ENCODE measurements at regions not wholly inside any gene's neighbourhood (a gene's known extent, or its start where the extent isn't known, plus 50 kb on each side); places are given as distances from the start of the nearest gene placed in this dataset.
"Not testable (repeated sequence)": the region's sequence is repeated elsewhere in the genome, so short reads cannot be mapped to it uniquely, and the experiment has no call there.

- DNase-seq = no peak
Observed at GRCh38 chr3:176310641-176311040, 886.6 kb downstream of the TBL1XR1 start.

DNA sequence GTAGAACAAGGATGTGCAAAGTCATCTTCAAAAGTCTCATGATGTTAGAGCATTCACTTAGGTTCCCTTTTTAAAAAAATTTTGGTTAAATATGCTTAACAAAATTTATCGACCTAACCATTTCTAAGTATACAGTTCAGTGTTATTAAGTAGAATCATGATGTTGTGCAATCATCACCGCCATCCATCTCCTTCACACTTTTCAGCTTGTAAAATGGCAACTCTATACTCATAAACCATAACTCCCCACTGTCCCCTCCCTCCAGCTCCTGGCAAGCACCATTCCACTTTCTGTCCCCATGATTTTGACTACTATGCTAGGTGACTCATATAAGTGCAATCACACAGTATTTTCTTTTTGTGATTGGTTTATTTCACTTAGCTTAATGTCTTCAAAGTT, 895.0 kb downstream of the TBL1XR1 start:
- DNase-seq = no peak

DNA sequence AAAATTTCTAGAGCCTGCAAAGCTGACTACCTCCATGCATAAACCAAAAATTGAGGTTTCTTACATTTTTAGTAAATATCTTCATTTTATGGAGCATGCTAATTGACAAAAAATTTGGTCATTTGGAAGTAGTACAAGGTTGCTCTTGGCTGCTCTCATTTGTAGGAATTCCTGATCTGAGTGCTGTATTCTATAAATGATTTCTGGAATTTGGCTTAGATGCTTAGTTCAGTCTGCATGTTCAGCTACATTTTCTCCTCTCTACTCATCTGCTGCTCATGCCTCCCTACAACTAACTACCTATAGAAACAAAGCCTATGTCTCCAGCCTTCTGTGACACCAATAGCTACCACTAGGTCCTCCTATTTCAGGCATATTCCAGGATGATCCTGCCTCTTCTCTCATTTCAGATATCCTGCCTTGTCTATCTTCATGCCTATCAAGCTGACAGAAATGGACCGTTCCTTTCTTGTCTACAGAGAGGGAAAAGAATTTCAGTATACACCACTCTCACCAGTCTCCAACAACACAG, 901.1 kb downstream of the TBL1XR1 start:
- no peak for DNase-seq

GRCh38 chr3:176293276-176293675, 904.0 kb downstream of the TBL1XR1 start:
- DNase-seq = no peak

- DNase-seq = no peak
Observed at GRCh38 chr3:176286476-176287085, 910.7 kb downstream of the TBL1XR1 start.

GRCh38 chr3:176275538-176275937, 921.7 kb downstream of the TBL1XR1 start:
- no peak for DNase-seq

DNA sequence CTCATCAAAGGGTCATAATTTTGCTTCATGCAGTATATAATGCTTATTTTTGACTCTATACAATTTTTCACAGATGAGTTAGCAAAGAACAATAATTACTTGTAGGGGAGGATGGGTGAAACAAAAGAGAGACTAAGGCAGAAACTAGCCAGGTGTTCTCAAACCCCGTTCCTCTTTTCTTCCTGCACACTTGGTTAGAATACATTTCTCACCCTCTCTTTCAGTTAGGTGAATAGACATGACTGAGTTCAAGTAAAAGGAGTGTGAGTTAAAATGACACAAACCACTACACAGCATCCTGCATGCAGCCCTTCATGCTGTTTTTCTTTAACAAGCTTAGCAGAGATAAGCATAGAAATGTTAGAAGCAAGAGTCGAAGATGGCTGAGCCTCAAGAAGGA, 922.2 kb downstream of the TBL1XR1 start:
- no peak for DNase-seq

GRCh38 chr3:176274161-176274560, 923.1 kb downstream of the TBL1XR1 start:
- no peak for DNase-seq

DNA sequence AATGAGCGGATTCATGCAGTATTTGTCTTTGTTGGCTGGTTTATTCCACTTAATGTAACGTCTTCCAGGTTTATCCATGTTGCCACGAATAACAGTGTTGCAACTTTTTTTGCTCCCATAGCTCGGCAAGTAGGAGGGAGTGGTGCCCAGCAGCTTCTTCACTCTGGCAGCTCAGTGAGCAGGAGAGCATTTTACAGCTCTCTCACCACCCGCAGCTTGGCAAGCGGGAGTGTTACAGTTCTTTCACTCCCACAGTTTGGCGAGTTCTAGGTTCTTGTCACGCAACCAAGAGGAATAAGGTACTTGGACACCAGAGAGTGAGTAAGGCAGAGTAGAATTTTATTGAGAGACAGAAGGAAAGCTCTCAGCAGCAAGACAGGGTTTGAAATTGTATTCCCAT, 935.2 kb downstream of the TBL1XR1 start:
- no peak for DNase-seq

DNA sequence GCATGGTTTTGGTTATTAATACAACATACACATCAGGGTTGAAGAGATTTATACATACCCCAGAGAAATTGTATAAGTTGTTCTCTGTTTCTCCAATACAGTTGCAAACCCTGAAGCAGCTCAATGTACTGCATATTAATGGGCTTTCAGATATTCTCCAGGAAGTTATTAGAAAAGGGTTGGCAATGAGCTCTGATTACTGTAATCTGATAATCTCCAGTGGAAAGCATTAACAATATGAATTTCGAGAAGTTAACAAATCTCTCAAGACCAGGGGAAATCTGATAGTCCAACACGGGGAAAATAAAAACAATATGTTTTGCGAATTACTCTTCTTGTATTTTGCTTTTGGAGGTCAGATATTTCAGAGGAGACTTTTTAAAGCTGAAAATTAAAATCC, 950.1 kb downstream of the TBL1XR1 start:
- no peak for DNase-seq

DNA sequence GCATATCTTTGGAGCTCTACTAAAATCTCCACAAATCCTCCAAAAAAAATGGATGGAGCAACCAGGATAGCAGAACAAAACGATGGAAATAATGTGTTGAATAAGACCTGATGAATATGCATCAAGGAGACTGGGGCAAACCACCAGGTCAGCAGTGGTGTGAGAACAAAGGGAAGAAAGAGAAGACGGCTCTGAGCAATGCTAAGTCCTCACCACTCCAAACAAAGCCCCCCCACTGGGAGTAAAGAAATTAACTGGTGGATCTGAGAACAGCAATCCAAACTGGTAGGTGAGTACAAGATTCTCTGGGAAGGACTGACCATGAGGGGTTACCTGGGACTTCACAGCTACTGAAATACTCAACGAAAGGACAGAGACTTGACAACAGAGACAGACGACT, 977.3 kb downstream of the TBL1XR1 start:
- no peak for DNase-seq

GRCh38 chr3:176214758-176215157, 982.5 kb downstream of the TBL1XR1 start:
- no peak for DNase-seq

GRCh38 chr3:176213314-176213713, 984.0 kb downstream of the TBL1XR1 start:
- not testable (repeated sequence) for DNase-seq

- DNase-seq = no peak
Observed at GRCh38 chr3:176208915-176209314, 988.4 kb downstream of the TBL1XR1 start.

DNA sequence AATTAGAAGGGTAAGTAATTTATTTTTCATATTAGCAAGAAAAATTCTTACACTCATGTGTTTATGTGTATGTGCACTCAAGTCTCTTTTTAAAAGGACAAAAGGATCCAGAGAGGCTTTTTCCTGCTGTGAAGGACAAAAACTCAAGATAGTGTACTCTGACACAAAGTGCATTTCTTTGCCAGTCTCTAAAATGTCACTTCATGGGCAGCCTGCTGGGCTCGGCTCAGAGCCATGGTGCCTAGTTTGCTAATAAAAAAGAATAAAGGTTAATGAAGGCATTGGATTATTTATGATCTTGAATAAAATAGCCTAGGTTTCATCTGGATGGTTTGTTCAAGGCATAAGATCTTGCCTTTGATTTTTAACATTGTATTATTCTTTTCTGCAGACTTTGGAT, 989.0 kb downstream of the TBL1XR1 start:
- no peak for DNase-seq

DNA sequence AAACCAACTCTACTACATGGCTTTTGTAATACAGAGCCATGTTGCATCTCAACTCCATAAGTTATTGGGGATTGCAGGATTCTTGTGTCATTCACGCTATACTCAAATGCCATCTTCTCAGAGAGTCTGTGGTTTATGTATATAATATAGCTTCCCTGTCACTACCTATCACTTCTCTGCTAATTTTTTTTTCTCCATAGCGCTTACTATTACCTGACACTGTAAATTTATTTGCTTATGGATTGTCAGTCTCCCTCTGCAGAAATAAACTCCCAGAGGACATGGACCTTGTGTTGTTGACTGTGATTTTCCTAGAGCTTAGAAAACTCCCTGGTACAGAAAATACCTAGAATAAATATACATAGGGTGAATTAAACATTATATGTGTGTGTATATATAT, 990.5 kb downstream of the TBL1XR1 start:
- no peak for DNase-seq

DNA sequence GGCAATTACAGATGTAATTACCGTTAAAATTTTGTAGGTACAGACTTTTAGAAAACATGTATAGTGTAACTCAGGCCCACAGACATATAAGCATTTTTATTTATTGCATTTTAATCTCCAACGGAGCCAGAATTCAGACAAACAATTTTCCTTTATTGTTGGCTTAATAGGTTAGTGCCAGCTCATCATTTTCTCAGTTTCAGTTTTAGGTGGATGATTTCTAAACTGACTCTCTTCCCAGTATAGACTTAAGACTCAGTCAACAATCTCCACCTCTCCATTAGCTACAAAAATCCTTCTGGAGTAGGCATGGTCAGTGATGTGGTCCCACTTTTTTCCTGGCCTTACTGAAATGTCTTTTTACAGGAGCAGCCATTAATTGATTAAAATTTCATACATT, 994.6 kb downstream of the TBL1XR1 start:
- DNase-seq = no peak

DNA sequence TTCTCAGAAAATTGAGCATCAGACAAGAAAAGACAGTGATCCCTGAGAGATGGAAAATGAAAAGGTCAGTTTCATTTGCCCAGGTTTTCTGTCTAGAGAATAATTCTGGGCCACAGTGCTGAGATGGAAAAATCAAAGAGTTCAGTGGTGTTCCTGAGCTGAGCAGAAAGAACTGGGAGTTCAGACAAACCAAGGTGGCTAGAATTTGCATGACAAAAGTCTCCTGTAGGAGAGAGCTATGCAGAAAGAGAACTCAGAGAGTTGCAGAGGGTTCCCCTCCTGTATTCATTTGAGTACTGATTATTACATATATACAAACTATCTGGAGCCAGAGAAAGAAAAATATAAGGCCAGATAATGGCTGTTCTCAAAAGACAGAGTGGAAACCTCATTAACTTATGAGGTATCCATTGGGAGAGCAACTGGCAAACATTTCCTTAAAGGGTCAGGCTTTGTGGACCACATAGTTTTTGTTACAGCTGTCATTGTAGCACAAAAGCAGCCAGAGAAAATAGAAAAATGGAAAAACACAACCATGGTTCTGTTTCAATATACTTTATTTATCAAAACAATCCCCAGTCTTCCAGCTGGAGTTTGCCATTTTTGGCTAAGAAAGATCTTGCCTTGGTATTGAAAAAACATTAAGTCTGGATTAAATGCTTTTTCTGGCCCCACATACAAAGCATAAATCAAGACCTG, 1004.1 kb downstream of the TBL1XR1 start:
- DNase-seq = no peak

GRCh38 chr3:176190755-176191154, 1006.5 kb downstream of the TBL1XR1 start:
- no peak for DNase-seq

- DNase-seq = no peak
Observed at GRCh38 chr3:176183181-176183580, 1014.1 kb downstream of the TBL1XR1 start.

- DNase-seq = no peak
Observed at GRCh38 chr3:176174060-176174459, 1023.2 kb downstream of the TBL1XR1 start.

GRCh38 chr3:176172492-176172891, 1024.8 kb downstream of the TBL1XR1 start:
- no peak for DNase-seq

GRCh38 chr3:176167272-176167671, 1030.0 kb downstream of the TBL1XR1 start:
- DNase-seq = no peak

- no peak for DNase-seq
Observed at GRCh38 chr3:176160997-176161396, 1036.3 kb downstream of the TBL1XR1 start.

DNA sequence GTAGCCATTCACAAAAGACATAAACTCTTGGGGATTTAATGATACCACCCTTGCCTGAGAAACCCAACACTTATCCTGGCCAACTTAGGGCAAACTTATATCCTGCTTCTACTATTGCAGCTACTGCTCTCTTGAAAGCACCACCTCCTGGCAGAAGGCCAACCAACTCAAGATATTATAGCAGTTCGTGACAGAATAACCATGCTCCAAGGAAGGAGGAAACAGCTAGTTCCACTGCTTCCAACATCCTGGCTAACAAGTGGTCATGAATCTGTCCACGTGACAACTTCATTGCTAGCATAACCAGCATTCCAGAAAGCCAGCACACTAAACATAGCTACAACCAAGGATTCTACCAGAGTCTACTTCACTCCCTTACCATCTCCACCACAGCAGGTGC, 1037.5 kb downstream of the TBL1XR1 start:
- no peak for DNase-seq
